DND-41 (cell line): ENCODE measurements at regions not wholly inside any gene's neighbourhood (a gene's known extent, or its start where the extent isn't known, plus 50 kb on each side); places are given as distances from the start of the nearest gene placed in this dataset.
"Not testable (repeated sequence)": the region's sequence is repeated elsewhere in the genome, so short reads cannot be mapped to it uniquely, and the experiment has no call there.

Experiments used
- EZH2 ChIP-seq: IDR thresholded peaks from 3 replicates; pipeline ENCODE4 v1.6.1; 2012; ENCODE audit warnings: borderline replicate concordance, low read depth, mild to moderate bottlenecking, moderate library complexity, low read length, inconsistent platforms; ENCODE audit not compliant: severe bottlenecking
- TF ChIP-seq, protein P1 (sequence below): IDR thresholded peaks from 2 replicates; pipeline ENCODE4 v1.5.1; 2012; ENCODE audit warnings: borderline replicate concordance, low read length, moderate library complexity, mild to moderate bottlenecking; ENCODE audit not compliant: poor library complexity, severe bottlenecking; ENCODE audit errors: extremely low read depth

DNA sequence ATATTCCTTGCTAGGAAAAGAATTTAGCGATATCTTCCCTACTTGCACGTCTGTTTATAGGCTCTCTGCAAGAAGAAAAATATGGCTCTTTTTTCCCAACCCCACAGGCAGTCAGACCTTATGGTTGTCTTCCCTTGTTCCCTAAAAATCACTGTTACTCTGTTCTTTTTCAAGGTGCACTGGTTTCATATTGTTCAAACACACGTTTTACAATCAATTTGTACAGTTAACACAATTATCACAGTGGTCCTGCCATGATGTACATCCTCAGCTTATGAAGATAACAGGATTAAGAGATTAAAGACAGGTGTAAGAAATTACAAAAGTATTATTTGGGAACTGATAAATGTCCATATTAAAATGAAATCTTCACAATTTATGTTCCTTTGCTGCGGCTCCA lies 51.7 kb upstream of the MORC3 start:
- TF ChIP-seq, protein P1, sequence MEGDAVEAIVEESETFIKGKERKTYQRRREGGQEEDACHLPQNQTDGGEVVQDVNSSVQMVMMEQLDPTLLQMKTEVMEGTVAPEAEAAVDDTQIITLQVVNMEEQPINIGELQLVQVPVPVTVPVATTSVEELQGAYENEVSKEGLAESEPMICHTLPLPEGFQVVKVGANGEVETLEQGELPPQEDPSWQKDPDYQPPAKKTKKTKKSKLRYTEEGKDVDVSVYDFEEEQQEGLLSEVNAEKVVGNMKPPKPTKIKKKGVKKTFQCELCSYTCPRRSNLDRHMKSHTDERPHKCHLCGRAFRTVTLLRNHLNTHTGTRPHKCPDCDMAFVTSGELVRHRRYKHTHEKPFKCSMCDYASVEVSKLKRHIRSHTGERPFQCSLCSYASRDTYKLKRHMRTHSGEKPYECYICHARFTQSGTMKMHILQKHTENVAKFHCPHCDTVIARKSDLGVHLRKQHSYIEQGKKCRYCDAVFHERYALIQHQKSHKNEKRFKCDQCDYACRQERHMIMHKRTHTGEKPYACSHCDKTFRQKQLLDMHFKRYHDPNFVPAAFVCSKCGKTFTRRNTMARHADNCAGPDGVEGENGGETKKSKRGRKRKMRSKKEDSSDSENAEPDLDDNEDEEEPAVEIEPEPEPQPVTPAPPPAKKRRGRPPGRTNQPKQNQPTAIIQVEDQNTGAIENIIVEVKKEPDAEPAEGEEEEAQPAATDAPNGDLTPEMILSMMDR: not testable (repeated sequence)
- not testable (repeated sequence) for TF ChIP-seq EZH2
